ENCODE measurements at regions not wholly inside any gene's neighbourhood (a gene's known extent, or its start where the extent isn't known, plus 50 kb on each side); places are given as distances from the start of the nearest gene placed in this dataset.

- DNase-seq (ENCODE audit: low spot score in 2 of 2), result no peak
- Histone ChIP-seq H3K27me3 (no peaks in the 10 kb centered on the region), H3K9me3 (no peaks in the 10 kb centered on the region), H3K4me1 (peaks cover 3% of the 10 kb centered on the region), H3K4me3 (no peak overlapping the region), H3K27ac (no peak overlapping the region), H3K36me3 (no peaks in the 10 kb centered on the region)
- TF ChIP-seq POLR2A (IDR thresholded peaks at IDR 0.05) (no peak), CTCF (IDR thresholded peaks at IDR 0.05) (no peak), POLR2AphosphoS5 (IDR thresholded peaks at IDR 0.05) (no peak), EP300 (IDR thresholded peaks at IDR 0.05) (no peak)
- WGBS, result 76% methylated on average over 1 of the region's 1 CpG
Observed at GRCh38 chr4:11743236-11743635, 314.5 kb upstream of the HS3ST1 start.

GRCh38 chr4:11741190-11741652 lies 312.5 kb upstream of the HS3ST1 start:
- Histone ChIP-seq H3K27ac (no peak overlapping the region), H3K4me1 (no peaks in the 10 kb centered on the region), H3K27me3 (no peaks in the 10 kb centered on the region), H3K9me3 (no peaks in the 10 kb centered on the region), H3K36me3 (no peaks in the 10 kb centered on the region), H3K4me3 (no peak overlapping the region)
- no peak for DNase-seq (ENCODE audit: low spot score in 2 of 2)
- TF ChIP-seq CTCF (IDR thresholded peaks at IDR 0.05) (no peak), POLR2AphosphoS5 (IDR thresholded peaks at IDR 0.05) (no peak), EP300 (IDR thresholded peaks at IDR 0.05) (no peak), POLR2A (IDR thresholded peaks at IDR 0.05) (no peak)
- 32% methylated on average over 1 of the region's 1 CpG for WGBS

GRCh38 chr4:11739992-11740391 lies 311.3 kb upstream of the HS3ST1 start:
- Histone ChIP-seq H3K9me3 (no peaks in the 10 kb centered on the region), H3K27me3 (no peaks in the 10 kb centered on the region), H3K36me3 (no peaks in the 10 kb centered on the region), H3K4me3 (no peak overlapping the region), H3K4me1 (no peaks in the 10 kb centered on the region), H3K27ac (no peak overlapping the region)
- 36% methylated on average over 1 of the region's 1 CpG for WGBS
- DNase-seq (ENCODE audit: low spot score in 2 of 2), result no peak
- TF ChIP-seq POLR2AphosphoS5 (IDR thresholded peaks at IDR 0.05) (no peak), POLR2A (IDR thresholded peaks at IDR 0.05) (no peak), CTCF (IDR thresholded peaks at IDR 0.05) (no peak), EP300 (IDR thresholded peaks at IDR 0.05) (no peak)

- no peak overlapping the region for H3K27ac ChIP-seq
- H3K4me3 ChIP-seq, result no peak overlapping the region
- no peaks in the 10 kb centered on the region for H3K36me3 ChIP-seq
- WGBS, result 77% methylated on average over 2 of the region's 2 CpGs
- DNase-seq (ENCODE audit: low spot score in 2 of 2), result no peak
- TF ChIP-seq CTCF (IDR thresholded peaks at IDR 0.05), result no peak
- no peak for TF ChIP-seq EP300 (IDR thresholded peaks at IDR 0.05)
- TF ChIP-seq POLR2A (IDR thresholded peaks at IDR 0.05), result no peak
- TF ChIP-seq POLR2AphosphoS5 (IDR thresholded peaks at IDR 0.05), result no peak
- H3K27me3 ChIP-seq, result no peaks in the 10 kb centered on the region
- no peaks in the 10 kb centered on the region for H3K9me3 ChIP-seq
- H3K4me1 ChIP-seq, result no peaks in the 10 kb centered on the region
Observed at GRCh38 chr4:11736978-11737377, 308.3 kb upstream of the HS3ST1 start.

GRCh38 chr4:11735651-11736050 lies 307.0 kb upstream of the HS3ST1 start:
- TF ChIP-seq CTCF (IDR thresholded peaks at IDR 0.05) (no peak), POLR2A (IDR thresholded peaks at IDR 0.05) (no peak), EP300 (IDR thresholded peaks at IDR 0.05) (no peak), POLR2AphosphoS5 (IDR thresholded peaks at IDR 0.05) (no peak)
- Histone ChIP-seq H3K36me3 (no peaks in the 10 kb centered on the region), H3K27me3 (no peaks in the 10 kb centered on the region), H3K27ac (no peak overlapping the region), H3K4me1 (no peaks in the 10 kb centered on the region), H3K4me3 (no peak overlapping the region), H3K9me3 (no peaks in the 10 kb centered on the region)
- no peak for DNase-seq (ENCODE audit: low spot score in 2 of 2)
